IMR-90 (cell line): ENCODE measurements at regions not wholly inside any gene's neighbourhood (a gene's known extent, or its start where the extent isn't known, plus 50 kb on each side); places are given as distances from the start of the nearest gene placed in this dataset.

ENCODE experiments used
- ATAC-seq: fragments of 200-7000 bp; cut with Tn5 transposase; 2 replicates; pipeline ENCODE4 v1.9.1; 2020; ENCODE audit warnings: low read depth, mild to moderate bottlenecking, moderate library complexity
- BruUV-seq: library from RNA; stranded (reverse); fragments of 400-500 nt; replicated peaks from 2 replicates; lab custom pipeline; 2021; lab: Mats Ljungman, UMichigan
- CTCF ChIA-PET: fragments of 300-600 bp; formaldehyde crosslinking; extraction: SDS; loops from one replicate; lab custom pipeline; 2021; ENCODE audit warnings: antibody characterized with exemption; lab: Yijun Ruan, JAX
- POLR2A ChIA-PET: fragments of 300-600 bp; sonication (Branson Sonifier 250); formaldehyde crosslinking; loops from one replicate; lab custom pipeline; 2022; ENCODE audit warnings: antibody characterized with exemption; ENCODE audit not compliant: unreplicated experiment; lab: Charles Lee
- DNase-seq: peaks from one replicate; pipeline ENCODE4 v3.0.0; 2013
- H2AFZ ChIP-seq: replicated peaks from 2 replicates; pipeline ENCODE3; 2013; ENCODE audit warnings: low read length, mild to moderate bottlenecking; ENCODE audit not compliant: poor library complexity
- H2AK5ac ChIP-seq: 2 replicates; pipeline ENCODE4 v1.6.1; 2013; ENCODE audit warnings: low read depth, low read length, inconsistent platforms
- H2AK9ac ChIP-seq: replicated peaks from 2 replicates; pipeline ENCODE3; 2013; ENCODE audit warnings: mild to moderate bottlenecking, low read depth, low read length, moderate library complexity; ENCODE audit not compliant: poor library complexity
- H2BK120ac ChIP-seq: 2 replicates; pipeline ENCODE4 v1.6.1; 2013; ENCODE audit warnings: low read depth, low read length, inconsistent platforms
- H2BK15ac ChIP-seq: 3 replicates; pipeline ENCODE4 v1.6.1; 2013; ENCODE audit warnings: low read depth, low read length, inconsistent platforms
- H2BK20ac ChIP-seq: 2 replicates; pipeline ENCODE4 v1.6.1; 2013; ENCODE audit warnings: low read depth, mild to moderate bottlenecking, inconsistent platforms, low read length, moderate library complexity
- H2BK5ac ChIP-seq: 2 replicates; pipeline ENCODE4 v1.6.1; 2013; ENCODE audit warnings: mild to moderate bottlenecking, low read depth, low read length, inconsistent platforms; ENCODE audit not compliant: poor library complexity, severe bottlenecking
- H3K14ac ChIP-seq: replicated peaks from 2 replicates; pipeline ENCODE4 v1.6.1; 2013; ENCODE audit warnings: low read depth, low read length, inconsistent platforms
- H3K18ac ChIP-seq: 2 replicates; pipeline ENCODE4 v1.6.1; 2013; ENCODE audit warnings: low read depth, low read length, control low read depth
- H3K23ac ChIP-seq: 2 replicates; pipeline ENCODE4 v1.6.1; 2013; ENCODE audit warnings: low read depth, low read length, inconsistent platforms
- H3K27ac ChIP-seq: 2 replicates; pipeline ENCODE4 v1.5.1; 2013; ENCODE audit warnings: mild to moderate bottlenecking, control low read depth, low read length; ENCODE audit not compliant: insufficient read depth
- H3K27me3 ChIP-seq: 2 replicates; pipeline ENCODE4 v1.6.1; 2013; ENCODE audit warnings: low read length; ENCODE audit not compliant: control insufficient read depth, insufficient read depth
- H3K36me3 ChIP-seq: 2 replicates; pipeline ENCODE4 v1.6.1; 2013; ENCODE audit warnings: low read length, mixed read lengths; ENCODE audit not compliant: control insufficient read depth, insufficient read depth
- H3K4ac ChIP-seq: 2 replicates; pipeline ENCODE4 v1.6.1; 2013; ENCODE audit warnings: low read depth, low read length, inconsistent platforms
- H3K4me1 ChIP-seq: 2 replicates; pipeline ENCODE4 v1.6.1; 2013; ENCODE audit warnings: low read length, mixed read lengths; ENCODE audit not compliant: control insufficient read depth, insufficient read depth
- H3K4me2 ChIP-seq: 2 replicates; pipeline ENCODE4 v1.6.1; 2013; ENCODE audit warnings: low read depth, mild to moderate bottlenecking, control low read depth, low read length, moderate library complexity
- H3K4me3 ChIP-seq: 2 replicates; pipeline ENCODE4 v1.5.1; 2013; ENCODE audit warnings: low read depth, mild to moderate bottlenecking, control low read depth, low read length, moderate library complexity; ENCODE audit not compliant: insufficient read depth
- H3K56ac ChIP-seq: 2 replicates; pipeline ENCODE4 v1.6.1; 2013; ENCODE audit warnings: low read length, inconsistent platforms; ENCODE audit not compliant: insufficient read depth; ENCODE audit errors: extremely low read depth
- H3K79me1 ChIP-seq, 2 experiments: 2 replicates each; pipeline ENCODE4 v1.6.1; 2013; ENCODE audit warnings: low read length in 2 of 2, inconsistent platforms in 1 of 2, low read depth in 1 of 2
- H3K9ac ChIP-seq: 2 replicates; pipeline ENCODE4 v1.6.1; 2013; ENCODE audit warnings: low read depth, low read length, control low read depth
- H3K9me1 ChIP-seq: 2 replicates; pipeline ENCODE4 v1.6.1; 2013; ENCODE audit warnings: low read length, inconsistent platforms; ENCODE audit not compliant: insufficient read depth
- H3K9me3 ChIP-seq: 2 replicates; pipeline ENCODE4 v1.6.1; 2013; ENCODE audit warnings: low read length; ENCODE audit not compliant: control insufficient read depth, insufficient read depth
- H4K20me1 ChIP-seq: 2 replicates; pipeline ENCODE4 v1.6.1; 2013; ENCODE audit warnings: low read length, inconsistent platforms; ENCODE audit not compliant: insufficient read depth
- H4K5ac ChIP-seq: 2 replicates; pipeline ENCODE4 v1.6.1; 2013; ENCODE audit warnings: mild to moderate bottlenecking, low read depth, low read length, control low read depth
- H4K8ac ChIP-seq, 2 experiments: 2 replicates each; pipeline ENCODE4 v1.6.1; 2013; ENCODE audit warnings: low read depth in 2 of 2, low read length in 2 of 2, control low read depth in 1 of 2, inconsistent platforms in 1 of 2
- H4K91ac ChIP-seq: 2 replicates; pipeline ENCODE4 v1.6.1; 2013; ENCODE audit warnings: low read depth, low read length, inconsistent platforms; ENCODE audit not compliant: insufficient read depth
- BHLHE40 ChIP-seq: fragments of 150-350 bp; IDR thresholded peaks from 2 replicates; pipeline ENCODE4 v1.6.1; 2016; ENCODE audit warnings: mild to moderate bottlenecking, low read depth, low read length
- CEBPB ChIP-seq: IDR thresholded peaks from 2 replicates; pipeline ENCODE4 v1.6.1; 2012; ENCODE audit warnings: low read depth, low read length, improper control_type of control experiment
- CHD1 ChIP-seq: IDR thresholded peaks from 2 replicates; pipeline ENCODE4 v1.6.1; 2012; ENCODE audit warnings: low read depth, low read length, improper control_type of control experiment
- FOS ChIP-seq: fragments of 150-350 bp; IDR thresholded peaks from 2 replicates; pipeline ENCODE4 v1.6.1; 2016; ENCODE audit warnings: low read depth, low read length
- MAZ ChIP-seq: IDR thresholded peaks from 2 replicates; pipeline ENCODE4 v1.6.1; 2012; ENCODE audit warnings: low read depth, mild to moderate bottlenecking, low read length, improper control_type of control experiment, moderate library complexity, borderline replicate concordance
- MXI1 ChIP-seq: IDR thresholded peaks from 2 replicates; pipeline ENCODE4 v1.6.1; 2012; ENCODE audit warnings: low read depth, mild to moderate bottlenecking, low read length, moderate library complexity, borderline replicate concordance
- NFE2L2 ChIP-seq: fragments of 150-350 bp; IDR thresholded peaks from 2 replicates; pipeline ENCODE4 v1.6.1; 2016; ENCODE audit warnings: low read depth, mild to moderate bottlenecking, low read length
- POLR2A ChIP-seq: IDR thresholded peaks from 2 replicates; pipeline ENCODE4 v1.6.1; 2012; ENCODE audit warnings: mild to moderate bottlenecking, low read depth, low read length
- RAD21 ChIP-seq: IDR thresholded peaks from 2 replicates; pipeline ENCODE4 v1.6.1; 2012; ENCODE audit warnings: low read length, improper control_type of control experiment
- RCOR1 ChIP-seq: IDR thresholded peaks from 2 replicates; pipeline ENCODE4 v1.6.1; 2012; ENCODE audit warnings: mild to moderate bottlenecking, low read length, improper control_type of control experiment; ENCODE audit not compliant: insufficient replicate concordance
- RFX5 ChIP-seq: IDR thresholded peaks from 2 replicates; pipeline ENCODE4 v1.8.0; 2012; ENCODE audit warnings: low read depth, mild to moderate bottlenecking, low read length, moderate library complexity
- WGBS, 2 experiments: methylation state at CpG; one replicate each; pipeline versions ENCODE4 v1.1.5 to v1.1.7; 2013; ENCODE audit warnings: missing lambda C conversion rate in 2 of 2; ENCODE audit not compliant: insufficient read length in 1 of 2; ENCODE audit errors: extremely low coverage in 2 of 2; 5-methylcytosine and 5-hydroxymethylcytosine counted together
- dilution Hi-C: fragments of 300-500 bp; cut with HindIII; formaldehyde crosslinking; loops from one replicate; pipeline ENCODE4 v1.14.3; 2018; ENCODE audit warnings: low sequenced_read_pairs; ENCODE audit not compliant: unreplicated experiment
- in situ Hi-C: fragments of 300-500 bp; cut with MboI; formaldehyde crosslinking; loops from 3 replicates; pipeline ENCODE4 v1.14.3; 2019; ENCODE audit warnings: low sequenced_read_pairs, inconsistent platforms, mixed read lengths
- intact Hi-C: fragments of 100-400 bp; cut with micrococcal nuclease; formaldehyde crosslinking; loops from 2 replicates; pipeline ENCODE4 v1.10.0; 2022
- TF ChIP-seq, protein P1 (sequence below): fragments of 150-350 bp; IDR thresholded peaks from 2 replicates; pipeline ENCODE4 v1.6.1; 2016; ENCODE audit warnings: low read depth, mild to moderate bottlenecking, low read length, moderate library complexity, borderline replicate concordance
- TF ChIP-seq, protein P2 (sequence below): conservative IDR thresholded peaks from 2 replicates; pipeline ENCODE4 v1.5.1; 2012; ENCODE audit warnings: mild to moderate bottlenecking, low read depth, low read length, improper control_type of control experiment
- TF ChIP-seq, protein P3 (sequence below): fragments of 150-350 bp; IDR thresholded peaks from 2 replicates; pipeline ENCODE4 v1.6.1; 2017; ENCODE audit warnings: mild to moderate bottlenecking, antibody characterized with exemption, low read length, low read depth

DNA sequence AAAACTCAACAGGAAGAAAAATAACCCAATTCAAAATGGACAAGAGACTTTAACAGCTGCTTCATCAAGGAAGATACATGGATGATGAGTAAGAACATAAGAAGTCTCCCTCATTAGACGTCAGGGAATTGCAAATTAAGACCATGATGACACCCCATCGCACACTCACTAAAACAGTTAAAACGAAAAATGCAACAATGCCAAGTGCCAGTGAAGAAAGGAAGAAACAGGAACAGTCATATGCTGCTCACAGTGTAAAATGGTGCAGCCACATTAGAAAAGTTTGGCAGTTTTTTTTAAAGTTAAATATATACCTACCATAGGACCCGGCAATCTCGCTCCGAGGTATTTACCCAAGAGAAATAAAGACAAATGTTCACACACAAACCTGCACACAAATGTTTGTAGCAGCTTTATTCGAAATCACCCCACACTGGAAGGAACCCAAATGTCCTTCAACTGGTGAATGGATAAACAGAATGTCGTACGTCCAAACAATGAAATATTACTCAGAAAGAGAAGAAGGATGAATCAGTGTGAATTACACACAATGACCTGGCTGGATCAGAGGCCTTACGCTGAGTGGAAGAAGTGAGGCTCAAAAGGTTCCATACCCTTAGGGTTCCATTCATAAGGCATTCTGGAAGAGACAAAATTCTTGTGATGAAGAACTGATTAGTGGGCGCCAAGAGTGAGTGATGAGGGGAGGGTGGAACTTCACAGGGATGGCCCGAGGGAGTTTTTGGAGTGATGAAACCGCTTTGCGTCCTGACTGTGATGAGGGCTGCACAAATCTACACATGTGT is 110.3 kb downstream of the C16orf95 start:
- Histone ChIP-seq H3K9ac (0 out of 2 replicates have a peak overlapping the region, but pooled peaks have one; percentile 14), H3K9me3 (no peaks in the 10 kb centered on the region), H2AK5ac (peak overlapping the region; percentile 9; the same call in 1 of the 2 replicates), H2AFZ (no peak overlapping the region), H4K91ac (no peak overlapping the region), H3K18ac (peak overlapping the region; percentile 9; the same call in 1 of the 2 replicates), H2AK9ac (no peak overlapping the region), H3K4me1 (peaks cover 25% of the 10 kb centered on the region), H4K20me1 (no peaks in the 10 kb centered on the region), H3K27ac (peak overlapping the region; percentile 57; the same call in 1 of the 2 replicates), H2BK5ac (peak overlapping the region; percentile 52), H3K4ac (peak overlapping the region; percentile 67), H3K56ac (no peak overlapping the region), H4K5ac (no peak overlapping the region), H3K14ac (0 out of 2 replicates have a peak overlapping the region, but pooled peaks have one; percentile 5), H3K23ac (no peak overlapping the region), H3K36me3 (no peaks in the 10 kb centered on the region), H3K27me3 (no peaks in the 10 kb centered on the region), H2BK15ac (0 out of 3 replicates have a peak overlapping the region, but pooled peaks have one; percentile 4), H2BK120ac (peak overlapping the region; percentile 21; the same call in 1 of the 2 replicates), H4K8ac (peak overlapping the region in 1 of 2 experiments; percentile 17; a peak in 2 of 4 replicates), H3K79me1 (no peaks in the 10 kb centered on the region), H3K9me1 (peaks cover 19% of the 10 kb centered on the region; the same call in 1 of the 2 replicates), H3K4me2 (peak overlapping the region; percentile 50; the same call in 1 of the 2 replicates), H3K4me3 (no peak overlapping the region), H2BK20ac (no peak overlapping the region)
- peak; percentile 30 for ATAC-seq
- peak; percentile 64 for DNase-seq
- BruUV-seq, result no TSS peak
- TF ChIP-seq BHLHE40 (no peak), RFX5 (no peak), FOS (no peak), MAZ (no peak), POLR2A (no peak), NFE2L2 (no peak), CHD1 (no peak), CEBPB (no peak), MXI1 (no peak), RAD21 (no peak), RCOR1 (no peak)
- TF ChIP-seq, protein P1, sequence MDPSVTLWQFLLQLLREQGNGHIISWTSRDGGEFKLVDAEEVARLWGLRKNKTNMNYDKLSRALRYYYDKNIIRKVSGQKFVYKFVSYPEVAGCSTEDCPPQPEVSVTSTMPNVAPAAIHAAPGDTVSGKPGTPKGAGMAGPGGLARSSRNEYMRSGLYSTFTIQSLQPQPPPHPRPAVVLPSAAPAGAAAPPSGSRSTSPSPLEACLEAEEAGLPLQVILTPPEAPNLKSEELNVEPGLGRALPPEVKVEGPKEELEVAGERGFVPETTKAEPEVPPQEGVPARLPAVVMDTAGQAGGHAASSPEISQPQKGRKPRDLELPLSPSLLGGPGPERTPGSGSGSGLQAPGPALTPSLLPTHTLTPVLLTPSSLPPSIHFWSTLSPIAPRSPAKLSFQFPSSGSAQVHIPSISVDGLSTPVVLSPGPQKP, result no peak
- TF ChIP-seq, protein P2, sequence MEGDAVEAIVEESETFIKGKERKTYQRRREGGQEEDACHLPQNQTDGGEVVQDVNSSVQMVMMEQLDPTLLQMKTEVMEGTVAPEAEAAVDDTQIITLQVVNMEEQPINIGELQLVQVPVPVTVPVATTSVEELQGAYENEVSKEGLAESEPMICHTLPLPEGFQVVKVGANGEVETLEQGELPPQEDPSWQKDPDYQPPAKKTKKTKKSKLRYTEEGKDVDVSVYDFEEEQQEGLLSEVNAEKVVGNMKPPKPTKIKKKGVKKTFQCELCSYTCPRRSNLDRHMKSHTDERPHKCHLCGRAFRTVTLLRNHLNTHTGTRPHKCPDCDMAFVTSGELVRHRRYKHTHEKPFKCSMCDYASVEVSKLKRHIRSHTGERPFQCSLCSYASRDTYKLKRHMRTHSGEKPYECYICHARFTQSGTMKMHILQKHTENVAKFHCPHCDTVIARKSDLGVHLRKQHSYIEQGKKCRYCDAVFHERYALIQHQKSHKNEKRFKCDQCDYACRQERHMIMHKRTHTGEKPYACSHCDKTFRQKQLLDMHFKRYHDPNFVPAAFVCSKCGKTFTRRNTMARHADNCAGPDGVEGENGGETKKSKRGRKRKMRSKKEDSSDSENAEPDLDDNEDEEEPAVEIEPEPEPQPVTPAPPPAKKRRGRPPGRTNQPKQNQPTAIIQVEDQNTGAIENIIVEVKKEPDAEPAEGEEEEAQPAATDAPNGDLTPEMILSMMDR, result no peak
- TF ChIP-seq, protein P3, sequence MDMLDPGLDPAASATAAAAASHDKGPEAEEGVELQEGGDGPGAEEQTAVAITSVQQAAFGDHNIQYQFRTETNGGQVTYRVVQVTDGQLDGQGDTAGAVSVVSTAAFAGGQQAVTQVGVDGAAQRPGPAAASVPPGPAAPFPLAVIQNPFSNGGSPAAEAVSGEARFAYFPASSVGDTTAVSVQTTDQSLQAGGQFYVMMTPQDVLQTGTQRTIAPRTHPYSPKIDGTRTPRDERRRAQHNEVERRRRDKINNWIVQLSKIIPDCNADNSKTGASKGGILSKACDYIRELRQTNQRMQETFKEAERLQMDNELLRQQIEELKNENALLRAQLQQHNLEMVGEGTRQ, result no peak
- in situ Hi-C loops (no loop called here), intact Hi-C loops (loop anchor here (1.0 kb wide), 1 partner anchor 644 kb away; no protein-coding TSS in a partner anchor), dilution Hi-C loops (no loop called here)
- WGBS, 2 experiments, result 33% methylated on average over 3 of the region's 14 CpGs; no CpG with 5 or more reads in 1 of the 2 experiments
- ChIA-PET CTCF (no interaction called here), POLR2A (no interaction called here)
